Gastroesophageal sphincter (tissue), 4 donors: ENCODE measurements at regions not wholly inside any gene's neighbourhood (a gene's known extent, or its start where the extent isn't known, plus 50 kb on each side); places are given as distances from the start of the nearest gene placed in this dataset.

ENCODE experiments used
- ATAC-seq: fragments of 150-250 bp; one replicate; pipeline ENCODE4 v1.9.1; 2016; ENCODE audit warnings: mild to moderate bottlenecking, moderate library complexity
- H3K27ac ChIP-seq, 4 donors: fragments of 200-600 bp; sonication (generic) in 3 of 4; 1 replicate in 3 of 4; 2 replicates in 1 of 4; pipeline ENCODE4 v1.5.1; 2016 to 2019
- H3K27me3 ChIP-seq: fragments of 200-600 bp; sonication (generic); one replicate; pipeline ENCODE4 v1.5.1; 2019
- H3K36me3 ChIP-seq, 2 donors: fragments of 200-600 bp; sonication (generic); one replicate each; pipeline ENCODE4 v1.5.1; 2019; ENCODE audit warnings: control low read depth in 1 of 2
- H3K4me1 ChIP-seq, 3 donors: fragments of 200-600 bp; sonication (generic); 1 replicate in 2 of 3; 2 replicates in 1 of 3; pipeline ENCODE4 v1.5.1; 2016 to 2019; ENCODE audit warnings: control low read depth in 2 of 3
- H3K4me3 ChIP-seq, 2 donors: fragments of 200-600 bp; sonication (generic); one replicate each; pipeline ENCODE4 v1.5.1; 2019; ENCODE audit warnings: mild to moderate bottlenecking in 1 of 2, moderate library complexity in 1 of 2
- H3K9me3 ChIP-seq, 3 donors: fragments of 200-600 bp; sonication (generic); one replicate each; pipeline ENCODE4 v1.5.1; 2017 to 2019; ENCODE audit warnings: control low read depth in 2 of 3
- EP300 ChIP-seq: sonication (generic); formaldehyde crosslinking; IDR thresholded peaks from one replicate; pipeline ENCODE4 v1.6.1; 2017; ENCODE audit warnings: antibody characterized with exemption, mild to moderate bottlenecking
- POLR2A ChIP-seq, 2 donors: fragments of 450-650 bp; IDR thresholded peaks; one replicate each; pipeline ENCODE4 v1.6.1; 2017; ENCODE audit warnings: antibody characterized with exemption in 2 of 2, mild to moderate bottlenecking in 2 of 2, moderate library complexity in 1 of 2
- POLR2AphosphoS5 ChIP-seq: sonication (generic); formaldehyde crosslinking; IDR thresholded peaks from one replicate; pipeline ENCODE4 v1.6.1; 2017; ENCODE audit warnings: antibody characterized with exemption
- WGBS, 2 donors: methylation state at CpG; one replicate each; pipeline ENCODE4 v1.1.5; 2018; ENCODE audit warnings: low coverage in 1 of 2; 5-methylcytosine and 5-hydroxymethylcytosine counted together
- TF ChIP-seq, protein P1 (sequence below), 4 experiments: fragments of 200-600 bp in 2 of 4; fragments of 450-650 bp in 2 of 4; sonication (generic) in 1 of 4; IDR thresholded peaks; one replicate each; pipeline ENCODE4 v1.5.1; 2017 to 2019; ENCODE audit warnings: antibody characterized with exemption in 4 of 4, mild to moderate bottlenecking in 2 of 4, moderate library complexity in 2 of 4

DNA sequence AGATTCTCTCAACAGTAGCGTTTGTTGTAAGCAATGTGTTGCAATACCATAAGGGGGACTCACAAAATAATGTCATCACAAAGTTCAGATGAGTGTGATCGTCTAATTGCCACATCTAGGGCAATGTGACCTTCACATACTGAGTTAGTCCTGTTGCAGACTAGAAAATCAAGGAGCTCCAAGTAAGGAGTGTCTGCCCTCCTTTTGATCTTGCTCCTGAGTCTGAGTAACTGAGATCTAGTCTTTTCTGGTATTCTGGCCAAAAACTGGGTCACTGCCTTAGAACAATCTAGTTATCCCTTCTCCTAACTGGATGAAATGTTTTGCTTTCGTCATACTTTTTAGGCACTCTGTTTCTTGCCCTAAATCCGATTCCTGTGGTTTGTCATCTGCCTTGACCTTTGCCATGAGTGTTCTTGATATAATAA is 712.1 kb downstream of the CDH11 start:
- peak; percentile 35 for TF ChIP-seq POLR2AphosphoS5
- TF ChIP-seq EP300: no peak
- no peaks in the 10 kb centered on the region for H3K9me3 ChIP-seq
- peak; percentile 63 for ATAC-seq
- WGBS, 2 donors: 77 to 79% methylated on average over 4 of the region's 4 CpGs
- no peaks in the 10 kb centered on the region for H3K36me3 ChIP-seq
- no peak overlapping the region for H3K27ac ChIP-seq
- no peak overlapping the region for H3K4me3 ChIP-seq
- peaks cover 0 to 9% (median 0%) of the 10 kb centered on the region in 3 donors for H3K4me1 ChIP-seq
- no peaks in the 10 kb centered on the region for H3K27me3 ChIP-seq

DNA sequence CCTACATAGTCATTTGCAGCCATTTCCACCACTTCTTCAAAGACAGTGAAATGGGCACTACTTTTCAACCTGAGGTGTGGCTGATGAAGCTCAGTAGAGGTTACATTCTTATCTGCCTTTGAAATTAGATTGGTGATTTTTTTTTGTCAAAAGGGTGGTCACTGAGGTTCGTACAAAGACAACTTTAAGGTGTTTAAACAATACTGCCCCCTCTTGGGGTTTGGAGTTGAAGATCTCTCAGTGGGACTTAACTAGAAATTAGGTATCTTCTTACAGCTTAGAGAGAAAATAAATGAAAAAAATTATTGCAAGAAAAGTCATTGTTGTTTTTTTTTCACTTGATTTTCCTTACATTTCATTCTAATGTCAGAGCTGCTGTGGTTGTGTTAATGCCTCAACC is 713.2 kb downstream of the CDH11 start:
- H3K4me1 ChIP-seq: peaks cover 0 to 9% (median 0%) of the 10 kb centered on the region in 3 donors
- no peaks in the 10 kb centered on the region for H3K27me3 ChIP-seq
- no peak for ATAC-seq
- no peaks in the 10 kb centered on the region for H3K9me3 ChIP-seq
- 50 to 71% methylated on average over 1 of the region's 1 CpG for WGBS, 2 donors
- TF ChIP-seq POLR2AphosphoS5: no peak
- no peak for TF ChIP-seq POLR2A (IDR thresholded peaks at IDR 0.05)
- no peak for TF ChIP-seq EP300
- H3K27ac ChIP-seq: no peak overlapping the region
- no peaks in the 10 kb centered on the region for H3K36me3 ChIP-seq
- H3K4me3 ChIP-seq: no peak overlapping the region

DNA sequence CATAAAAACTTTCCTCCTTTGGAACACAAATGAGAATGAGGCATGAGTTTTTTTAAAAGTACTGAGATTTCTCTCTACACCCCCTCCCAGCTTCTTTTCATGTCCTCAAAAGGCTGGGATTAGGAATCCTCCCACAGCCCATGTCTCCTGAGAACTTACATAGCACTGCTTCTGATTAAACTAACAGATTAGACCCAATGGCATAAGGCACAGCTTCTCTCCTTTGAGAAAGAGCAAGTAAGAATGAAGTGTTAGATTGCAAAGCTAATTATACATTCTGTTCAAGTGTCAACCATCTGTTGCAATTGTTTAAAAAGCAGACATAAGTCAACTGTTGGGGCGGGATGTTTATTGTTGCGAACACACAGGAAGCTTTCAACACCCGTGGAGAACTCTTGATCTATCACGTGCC is 715.1 kb downstream of the CDH11 start:
- no peaks in the 10 kb centered on the region for H3K9me3 ChIP-seq
- no peaks in the 10 kb centered on the region for H3K27me3 ChIP-seq
- peaks cover 0 to 9% (median 0%) of the 10 kb centered on the region in 3 donors for H3K4me1 ChIP-seq
- TF ChIP-seq, protein P1, sequence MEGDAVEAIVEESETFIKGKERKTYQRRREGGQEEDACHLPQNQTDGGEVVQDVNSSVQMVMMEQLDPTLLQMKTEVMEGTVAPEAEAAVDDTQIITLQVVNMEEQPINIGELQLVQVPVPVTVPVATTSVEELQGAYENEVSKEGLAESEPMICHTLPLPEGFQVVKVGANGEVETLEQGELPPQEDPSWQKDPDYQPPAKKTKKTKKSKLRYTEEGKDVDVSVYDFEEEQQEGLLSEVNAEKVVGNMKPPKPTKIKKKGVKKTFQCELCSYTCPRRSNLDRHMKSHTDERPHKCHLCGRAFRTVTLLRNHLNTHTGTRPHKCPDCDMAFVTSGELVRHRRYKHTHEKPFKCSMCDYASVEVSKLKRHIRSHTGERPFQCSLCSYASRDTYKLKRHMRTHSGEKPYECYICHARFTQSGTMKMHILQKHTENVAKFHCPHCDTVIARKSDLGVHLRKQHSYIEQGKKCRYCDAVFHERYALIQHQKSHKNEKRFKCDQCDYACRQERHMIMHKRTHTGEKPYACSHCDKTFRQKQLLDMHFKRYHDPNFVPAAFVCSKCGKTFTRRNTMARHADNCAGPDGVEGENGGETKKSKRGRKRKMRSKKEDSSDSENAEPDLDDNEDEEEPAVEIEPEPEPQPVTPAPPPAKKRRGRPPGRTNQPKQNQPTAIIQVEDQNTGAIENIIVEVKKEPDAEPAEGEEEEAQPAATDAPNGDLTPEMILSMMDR (IDR thresholded peaks at IDR 0.05): no peak
- TF ChIP-seq POLR2AphosphoS5 (no peak), POLR2A (IDR thresholded peaks at IDR 0.05) (no peak), EP300 (no peak)
- H3K36me3 ChIP-seq: no peaks in the 10 kb centered on the region
- H3K27ac ChIP-seq: no peak overlapping the region
- 58 to 60% methylated on average over 4 of the region's 4 CpGs for WGBS, 2 donors
- H3K4me3 ChIP-seq: no peak overlapping the region
- ATAC-seq: no peak

GRCh38 chr16:64403352-64403751 is 718.5 kb downstream of the CDH11 start:
- Histone ChIP-seq H3K9me3 (no peaks in the 10 kb centered on the region), H3K4me3 (no peak overlapping the region), H3K27ac (no peak overlapping the region), H3K36me3 (no peaks in the 10 kb centered on the region), H3K27me3 (no peaks in the 10 kb centered on the region), H3K4me1 (no peaks in the 10 kb centered on the region)
- no peak for ATAC-seq
- no peak for TF ChIP-seq POLR2A (IDR thresholded peaks at IDR 0.05)
- no peak for TF ChIP-seq POLR2AphosphoS5
- no peak for TF ChIP-seq EP300
- WGBS, 2 donors: 100% methylated on average over 1 of the region's 1 CpG

GRCh38 chr16:64398793-64399192 is 723.1 kb downstream of the CDH11 start:
- WGBS, 2 donors: 70 to 73% methylated on average over 5 of the region's 5 CpGs
- no peaks in the 10 kb centered on the region for H3K9me3 ChIP-seq
- H3K27ac ChIP-seq: no peak overlapping the region
- TF ChIP-seq, protein P1 (IDR thresholded peaks at IDR 0.05): no peak
- TF ChIP-seq EP300 (no peak), POLR2A (IDR thresholded peaks at IDR 0.05) (no peak), POLR2AphosphoS5 (no peak)
- H3K4me1 ChIP-seq: no peaks in the 10 kb centered on the region
- no peak for ATAC-seq
- H3K4me3 ChIP-seq: no peak overlapping the region
- no peaks in the 10 kb centered on the region for H3K36me3 ChIP-seq
- H3K27me3 ChIP-seq: no peaks in the 10 kb centered on the region

- Histone ChIP-seq H3K9me3 (no peaks in the 10 kb centered on the region), H3K27me3 (no peaks in the 10 kb centered on the region), H3K27ac (no peak overlapping the region), H3K4me1 (no peaks in the 10 kb centered on the region), H3K36me3 (no peaks in the 10 kb centered on the region), H3K4me3 (no peak overlapping the region)
- no peak for ATAC-seq
- no peak for TF ChIP-seq POLR2AphosphoS5
- TF ChIP-seq EP300: no peak
- no peak for TF ChIP-seq POLR2A (IDR thresholded peaks at IDR 0.05)
- TF ChIP-seq, protein P1 (IDR thresholded peaks at IDR 0.05): no peak
- WGBS, 2 donors: 45 to 67% methylated on average over 3 of the region's 3 CpGs
Measured at GRCh38 chr16:64397945-64398508, 723.8 kb downstream of the CDH11 start.
